ENCODE measurements at regions not wholly inside any gene's neighbourhood (a gene's known extent, or its start where the extent isn't known, plus 50 kb on each side); places are given as distances from the start of the nearest gene placed in this dataset.
"Not testable (repeated sequence)": the region's sequence is repeated elsewhere in the genome, so short reads cannot be mapped to it uniquely, and the experiment has no call there.

- no peak for DNase-seq
These were observed 76.5 kb downstream of the SLC2A10 start for GRCh38 chr20:46785958-46786357.

GRCh38 chr20:46786566-46786965, 77.1 kb downstream of the SLC2A10 start:
- DNase-seq = no peak

- no peak for DNase-seq
These were observed 78.7 kb downstream of the SLC2A10 start for GRCh38 chr20:46787991-46788762.

- DNase-seq = not testable (repeated sequence)
These were observed 79.3 kb downstream of the SLC2A10 start for GRCh38 chr20:46788763-46789091.

- no peak for DNase-seq
These were observed 80.0 kb downstream of the SLC2A10 start for GRCh38 chr20:46789339-46790028.

GRCh38 chr20:46791722-46792416, 82.4 kb downstream of the SLC2A10 start:
- no peak for DNase-seq

- DNase-seq = no peak
These were observed 87.8 kb downstream of the SLC2A10 start for GRCh38 chr20:46797206-46797605.

- DNase-seq = no peak
These were observed 89.0 kb downstream of the SLC2A10 start for GRCh38 chr20:46798430-46798829.

GRCh38 chr20:46799781-46800408, 90.4 kb downstream of the SLC2A10 start:
- DNase-seq = peak; percentile 62

- DNase-seq = no peak
These were observed 91.0 kb downstream of the SLC2A10 start for GRCh38 chr20:46800409-46800804.

- no peak for DNase-seq
These were observed 91.7 kb downstream of the SLC2A10 start for GRCh38 chr20:46801003-46801702.

- peak; percentile 7 for DNase-seq
These were observed 91.9 kb upstream of the EYA2 start for GRCh38 chr20:46802722-46803121.

GRCh38 chr20:46803123-46804020, 91.3 kb upstream of the EYA2 start:
- DNase-seq = no peak

GRCh38 chr20:46804126-46804525, 90.5 kb upstream of the EYA2 start:
- DNase-seq = no peak

- DNase-seq = no peak
These were observed 88.8 kb upstream of the EYA2 start for GRCh38 chr20:46805836-46806235.

- peak; percentile 9 for DNase-seq
These were observed 86.6 kb upstream of the EYA2 start for GRCh38 chr20:46807998-46808397.

- DNase-seq = peak; percentile 35
These were observed 86.1 kb upstream of the EYA2 start for GRCh38 chr20:46808565-46808964.

- DNase-seq = no peak
These were observed 84.8 kb upstream of the EYA2 start for GRCh38 chr20:46809706-46810360.

GRCh38 chr20:46810448-46811223, 84.0 kb upstream of the EYA2 start:
- peak; percentile 39 for DNase-seq
